GM18507 (cell line): ENCODE measurements at regions not wholly inside any gene's neighbourhood (a gene's known extent, or its start where the extent isn't known, plus 50 kb on each side); places are given as distances from the start of the nearest gene placed in this dataset.

Experiments
- DNase-seq: peaks from one replicate; pipeline ENCODE4 v3.0.0; 2011; ENCODE audit warnings: low read depth; ENCODE audit not compliant: insufficient read length; ENCODE audit errors: extremely low spot score
- FAIRE-seq: peaks from 2 replicates; lab custom pipeline; 2011; peaks lifted over from hg19 to GRCh38; lab: Jason Lieb, UNC

- no peak for FAIRE-seq
- no peak for DNase-seq
These were observed 780.5 kb upstream of the ARGLU1 start for GRCh38 chr13:107348471-107348870.

GRCh38 chr13:107347641-107348369 lies 779.9 kb upstream of the ARGLU1 start:
- FAIRE-seq (no peak), DNase-seq (no peak)

- FAIRE-seq = no peak
- no peak for DNase-seq
These were observed 774.8 kb upstream of the ARGLU1 start for GRCh38 chr13:107342747-107343146.

- no peak for DNase-seq
- FAIRE-seq = no peak
These were observed 771.3 kb upstream of the ARGLU1 start for GRCh38 chr13:107339209-107339608.

- DNase-seq = no peak
- FAIRE-seq = no peak
These were observed 764.3 kb upstream of the ARGLU1 start for GRCh38 chr13:107332188-107332587.

GRCh38 chr13:107331359-107331758 lies 763.4 kb upstream of the ARGLU1 start:
- FAIRE-seq (no peak), DNase-seq (no peak)

GRCh38 chr13:107330484-107330883 lies 762.5 kb upstream of the ARGLU1 start:
- FAIRE-seq = no peak
- DNase-seq = no peak

- DNase-seq (no peak), FAIRE-seq (no peak)
These were observed 762.1 kb upstream of the ARGLU1 start for GRCh38 chr13:107329991-107330390.

GRCh38 chr13:107324416-107325204 lies 756.7 kb upstream of the ARGLU1 start:
- FAIRE-seq (no peak), DNase-seq (no peak)

GRCh38 chr13:107322228-107322627 lies 754.3 kb upstream of the ARGLU1 start:
- no peak for FAIRE-seq

GRCh38 chr13:107305178-107305577 lies 737.2 kb upstream of the ARGLU1 start:
- FAIRE-seq (no peak), DNase-seq (no peak)

More at GRCh38 chr13:107322228-107322627, 754.3 kb upstream of the ARGLU1 start:
- DNase-seq = no peak

GRCh38 chr13:107301724-107302374 lies 733.9 kb upstream of the ARGLU1 start:
- DNase-seq (no peak), FAIRE-seq (no peak)

GRCh38 chr13:107299717-107300116 lies 731.8 kb upstream of the ARGLU1 start:
- DNase-seq (no peak), FAIRE-seq (no peak)

- DNase-seq (no peak), FAIRE-seq (no peak)
These were observed 728.9 kb upstream of the ARGLU1 start for GRCh38 chr13:107296804-107297203.

- FAIRE-seq = no peak
- no peak for DNase-seq
These were observed 727.6 kb upstream of the ARGLU1 start for GRCh38 chr13:107295416-107296140.

- DNase-seq (no peak), FAIRE-seq (no peak)
These were observed 726.0 kb upstream of the ARGLU1 start for GRCh38 chr13:107293924-107294323.

GRCh38 chr13:107291875-107292274 lies 723.9 kb upstream of the ARGLU1 start:
- FAIRE-seq (no peak), DNase-seq (no peak)

- no peak for FAIRE-seq
- no peak for DNase-seq
These were observed 721.6 kb upstream of the ARGLU1 start for GRCh38 chr13:107289540-107289939.

GRCh38 chr13:107284173-107284572 lies 716.2 kb upstream of the ARGLU1 start:
- DNase-seq (no peak), FAIRE-seq (no peak)

- no peak for FAIRE-seq
- no peak for DNase-seq
These were observed 710.0 kb upstream of the ARGLU1 start for GRCh38 chr13:107277911-107278310.
